Tibial nerve (tissue), 3 donors: ENCODE measurements at regions not wholly inside any gene's neighbourhood (a gene's known extent, or its start where the extent isn't known, plus 50 kb on each side); places are given as distances from the start of the nearest gene placed in this dataset.

ENCODE experiments used
- POLR2A ChIP-seq, 2 donors: fragments of 450-650 bp; IDR thresholded peaks; one replicate each; pipeline ENCODE4 v1.6.1; 2017; ENCODE audit warnings: antibody characterized with exemption in 2 of 2, mild to moderate bottlenecking in 2 of 2, moderate library complexity in 2 of 2
- TF ChIP-seq, protein P1 (sequence below), 5 experiments: fragments of 200-600 bp in 3 of 5; fragments of 450-650 bp in 2 of 5; sonication (generic) in 3 of 5; IDR thresholded peaks; one replicate each; pipeline ENCODE4 v1.5.1; 2016 to 2019; ENCODE audit warnings: antibody characterized with exemption in 5 of 5, mild to moderate bottlenecking in 3 of 5, moderate library complexity in 2 of 5

DNA sequence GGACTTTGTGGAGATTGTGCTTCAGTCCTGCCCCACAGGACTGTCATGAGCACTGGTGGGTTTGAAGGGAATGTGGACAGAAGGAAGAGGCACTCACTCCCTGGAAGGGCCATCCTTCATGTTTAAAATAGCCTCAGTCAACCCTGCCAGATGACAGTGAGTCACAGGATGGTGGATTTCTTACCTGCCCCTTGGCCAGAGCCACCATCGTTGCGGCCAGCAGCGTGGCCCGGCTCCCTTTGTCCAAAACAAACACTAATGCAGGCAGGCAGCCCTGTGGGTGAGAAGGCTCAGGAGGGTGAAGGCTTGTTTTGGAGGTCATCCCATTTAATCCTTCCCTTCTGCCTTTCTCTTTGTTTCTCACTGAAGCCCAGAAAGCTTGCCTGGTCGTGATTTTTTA lies 422.7 kb downstream of the CD83 start:
- no peak for TF ChIP-seq POLR2A (IDR thresholded peaks at IDR 0.05)
- TF ChIP-seq, protein P1, sequence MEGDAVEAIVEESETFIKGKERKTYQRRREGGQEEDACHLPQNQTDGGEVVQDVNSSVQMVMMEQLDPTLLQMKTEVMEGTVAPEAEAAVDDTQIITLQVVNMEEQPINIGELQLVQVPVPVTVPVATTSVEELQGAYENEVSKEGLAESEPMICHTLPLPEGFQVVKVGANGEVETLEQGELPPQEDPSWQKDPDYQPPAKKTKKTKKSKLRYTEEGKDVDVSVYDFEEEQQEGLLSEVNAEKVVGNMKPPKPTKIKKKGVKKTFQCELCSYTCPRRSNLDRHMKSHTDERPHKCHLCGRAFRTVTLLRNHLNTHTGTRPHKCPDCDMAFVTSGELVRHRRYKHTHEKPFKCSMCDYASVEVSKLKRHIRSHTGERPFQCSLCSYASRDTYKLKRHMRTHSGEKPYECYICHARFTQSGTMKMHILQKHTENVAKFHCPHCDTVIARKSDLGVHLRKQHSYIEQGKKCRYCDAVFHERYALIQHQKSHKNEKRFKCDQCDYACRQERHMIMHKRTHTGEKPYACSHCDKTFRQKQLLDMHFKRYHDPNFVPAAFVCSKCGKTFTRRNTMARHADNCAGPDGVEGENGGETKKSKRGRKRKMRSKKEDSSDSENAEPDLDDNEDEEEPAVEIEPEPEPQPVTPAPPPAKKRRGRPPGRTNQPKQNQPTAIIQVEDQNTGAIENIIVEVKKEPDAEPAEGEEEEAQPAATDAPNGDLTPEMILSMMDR (IDR thresholded peaks at IDR 0.05) = no peak
